H9 (cell line): ENCODE measurements at regions not wholly inside any gene's neighbourhood (a gene's known extent, or its start where the extent isn't known, plus 50 kb on each side); places are given as distances from the start of the nearest gene placed in this dataset.

Experiments used
- DNase-seq: peaks from one replicate; pipeline ENCODE4 v3.0.0-alpha.2; 2017
- H2AFZ ChIP-seq: one replicate; pipeline ENCODE4 v1.6.1; 2013; ENCODE audit warnings: mild to moderate bottlenecking, low read length, control low read depth, moderate library complexity
- H2AK5ac ChIP-seq: 2 replicates; pipeline ENCODE4 v1.6.1; 2013; ENCODE audit warnings: low read length, control low read depth, mixed read lengths; ENCODE audit not compliant: insufficient read length
- H2BK120ac ChIP-seq: one replicate; pipeline ENCODE4 v1.6.1; 2013; ENCODE audit warnings: low read depth, mild to moderate bottlenecking, low read length, control low read depth, inconsistent platforms; ENCODE audit not compliant: poor library complexity, severe bottlenecking
- H2BK12ac ChIP-seq: 2 replicates; pipeline ENCODE4 v1.6.1; 2013; ENCODE audit warnings: low read length, control low read depth, mixed read lengths, low read depth; ENCODE audit not compliant: insufficient read length
- H2BK15ac ChIP-seq: 2 replicates; pipeline ENCODE4 v1.6.1; 2013; ENCODE audit warnings: low read depth, low read length, control low read depth
- H2BK20ac ChIP-seq: one replicate; pipeline ENCODE4 v1.6.1; 2013; ENCODE audit warnings: low read depth, mild to moderate bottlenecking, low read length, control low read depth, inconsistent platforms; ENCODE audit not compliant: poor library complexity, severe bottlenecking
- H2BK5ac ChIP-seq: 2 replicates; pipeline ENCODE4 v1.6.1; 2013; ENCODE audit warnings: low read length, control low read depth, mixed read lengths; ENCODE audit not compliant: insufficient read length
- H3K14ac ChIP-seq: 2 replicates; pipeline ENCODE4 v1.6.1; 2013; ENCODE audit warnings: low read length, control low read depth; ENCODE audit not compliant: insufficient read depth
- H3K18ac ChIP-seq: 2 replicates; pipeline ENCODE4 v1.6.1; 2013; ENCODE audit warnings: low read depth, mild to moderate bottlenecking, mixed read lengths, low read length, control low read depth; ENCODE audit not compliant: insufficient read length
- H3K23ac ChIP-seq: 2 replicates; pipeline ENCODE4 v1.6.1; 2013; ENCODE audit warnings: low read length, control low read depth, mixed read lengths, low read depth; ENCODE audit not compliant: insufficient read length
- H3K23me2 ChIP-seq: 2 replicates; pipeline ENCODE4 v1.6.1; 2013; ENCODE audit warnings: low read depth, mild to moderate bottlenecking, mixed read lengths, low read length, control low read depth; ENCODE audit not compliant: insufficient read length, poor library complexity, severe bottlenecking
- H3K27ac ChIP-seq: 2 replicates; pipeline ENCODE4 v1.5.1; 2013; ENCODE audit warnings: low read length, control low read depth, mixed read lengths, low read depth; ENCODE audit not compliant: insufficient read length
- H3K27me3 ChIP-seq: 2 replicates; pipeline ENCODE4 v1.6.1; 2013; ENCODE audit warnings: low read length, control low read depth, inconsistent platforms; ENCODE audit not compliant: insufficient read depth
- H3K4ac ChIP-seq: 2 replicates; pipeline ENCODE4 v1.6.1; 2013; ENCODE audit warnings: low read depth, mild to moderate bottlenecking, control low read depth, inconsistent platforms, low read length, moderate library complexity
- H3K4me1 ChIP-seq: 2 replicates; pipeline ENCODE4 v1.6.1; 2013; ENCODE audit warnings: low read length, control low read depth, inconsistent platforms; ENCODE audit not compliant: insufficient read depth
- H3K4me2 ChIP-seq: 2 replicates; pipeline ENCODE4 v1.6.1; 2013; ENCODE audit warnings: low read length, control low read depth, mixed read lengths; ENCODE audit not compliant: insufficient read length, insufficient read depth
- H3K56ac ChIP-seq: 2 replicates; pipeline ENCODE4 v1.6.1; 2013; ENCODE audit warnings: low read depth, mild to moderate bottlenecking, mixed read lengths, low read length, control low read depth; ENCODE audit not compliant: insufficient read length
- H3K79me1 ChIP-seq: 2 replicates; pipeline ENCODE4 v1.6.1; 2013; ENCODE audit warnings: low read depth, mild to moderate bottlenecking, moderate library complexity, low read length, control low read depth, inconsistent platforms; ENCODE audit not compliant: insufficient read depth, poor library complexity, severe bottlenecking
- H3K79me2 ChIP-seq: 2 replicates; pipeline ENCODE4 v1.6.1; 2013; ENCODE audit warnings: low read length, control low read depth, inconsistent platforms; ENCODE audit not compliant: insufficient read depth
- H3K9ac ChIP-seq: 2 replicates; pipeline ENCODE4 v1.6.1; 2013; ENCODE audit warnings: low read length, control low read depth, mixed read lengths; ENCODE audit not compliant: insufficient read length; ENCODE audit errors: extremely low read depth
- H3K9me3 ChIP-seq: one replicate; pipeline ENCODE4 v1.6.1; 2013; ENCODE audit warnings: low read depth, low read length, inconsistent platforms; ENCODE audit not compliant: control insufficient read depth
- H3T11ph ChIP-seq: one replicate; pipeline ENCODE4 v1.6.1; 2013; ENCODE audit warnings: mild to moderate bottlenecking, low read length, control low read depth, inconsistent platforms
- H4K20me1 ChIP-seq: one replicate; pipeline ENCODE4 v1.6.1; 2013; ENCODE audit not compliant: control insufficient read depth, insufficient read length, insufficient read depth
- H4K5ac ChIP-seq: 2 replicates; pipeline ENCODE4 v1.6.1; 2013; ENCODE audit warnings: low read depth, mild to moderate bottlenecking, mixed read lengths, low read length, control low read depth; ENCODE audit not compliant: insufficient read length
- H4K8ac ChIP-seq: replicated peaks from 2 replicates; pipeline ENCODE4 v1.6.1; 2013; ENCODE audit warnings: low read length, control low read depth, mixed read lengths, low read depth; ENCODE audit not compliant: insufficient read length
- H4K91ac ChIP-seq: 2 replicates; pipeline ENCODE4 v1.6.1; 2013; ENCODE audit warnings: low read depth, mild to moderate bottlenecking, moderate library complexity, mixed read lengths, low read length, control low read depth; ENCODE audit not compliant: insufficient read length
- H3K27ac Mint-ChIP-seq, 3 experiments: 2 replicates in 2 of 3; 3 replicates in 1 of 3; pipeline ENCODE4 v1.8.0; 2020 to 2021; ENCODE audit warnings: mixed read lengths in 3 of 3, mild to moderate bottlenecking in 1 of 3, moderate library complexity in 1 of 3
- H3K27me3 Mint-ChIP-seq: 2 replicates; pipeline ENCODE4 v1.8.0; 2021; ENCODE audit warnings: low read depth, mild to moderate bottlenecking, moderate library complexity, mixed read lengths
- H3K36me3 Mint-ChIP-seq, 3 experiments: 2 replicates in 2 of 3; 3 replicates in 1 of 3; pipeline ENCODE4 v1.8.0; 2020 to 2021; ENCODE audit warnings: low read depth in 3 of 3, mixed read lengths in 3 of 3; ENCODE audit not compliant: insufficient read depth in 1 of 3
- H3K4me1 Mint-ChIP-seq, 2 experiments: 2 replicates each; pipeline ENCODE4 v1.8.0; 2020; ENCODE audit warnings: mixed read lengths in 2 of 2
- H3K4me3 Mint-ChIP-seq, 2 experiments: 2 replicates in 1 of 2; 3 replicates in 1 of 2; pipeline ENCODE4 v1.8.0; 2020 to 2021; ENCODE audit warnings: mild to moderate bottlenecking in 2 of 2, mixed read lengths in 2 of 2, moderate library complexity in 1 of 2
- H3K9me3 Mint-ChIP-seq, 2 experiments: 2 replicates in 1 of 2; 3 replicates in 1 of 2; pipeline ENCODE4 v1.8.0; 2020; ENCODE audit warnings: mild to moderate bottlenecking in 2 of 2, mixed read lengths in 2 of 2, moderate library complexity in 1 of 2
- CTCF ChIP-seq: fragments of 200-600 bp; sonication (generic); conservative IDR thresholded peaks from 3 replicates; pipeline ENCODE4 v1.8.0; 2021; ENCODE audit warnings: antibody characterized with exemption, mild to moderate bottlenecking

GRCh38 chr1:168989985-168990384 is 116.5 kb upstream of the ATP1B1 start:
- Histone ChIP-seq H4K91ac (no peak overlapping the region), H3K9ac (no peak overlapping the region), H2BK12ac (no peak overlapping the region), H3K27me3 (no peaks in the 10 kb centered on the region), H3K23ac (no peak overlapping the region), H3K4ac (no peak overlapping the region), H2BK20ac (no peak overlapping the region), H3K79me1 (no peaks in the 10 kb centered on the region), H2BK5ac (no peak overlapping the region), H3K23me2 (no peaks in the 10 kb centered on the region), H4K5ac (no peak overlapping the region), H3K14ac (no peak overlapping the region), H3K27ac (no peak overlapping the region), H3K18ac (no peak overlapping the region), H3K56ac (no peak overlapping the region), H4K8ac (no peak overlapping the region), H3K4me2 (no peak overlapping the region), H2BK120ac (no peak overlapping the region), H4K20me1 (no peaks in the 10 kb centered on the region), H2BK15ac (no peak overlapping the region), H3T11ph (no peak overlapping the region), H2AFZ (no peak overlapping the region), H3K4me1 (no peaks in the 10 kb centered on the region), H2AK5ac (no peak overlapping the region), H3K9me3 (no peaks in the 10 kb centered on the region), H3K79me2 (no peaks in the 10 kb centered on the region)
- H3K4me1 Mint-ChIP-seq, result no peaks in the 10 kb centered on the region
- no peaks in the 10 kb centered on the region for H3K36me3 Mint-ChIP-seq
- H3K4me3 Mint-ChIP-seq, result no peak overlapping the region
- H3K9me3 Mint-ChIP-seq, result no peaks in the 10 kb centered on the region; a peak in 1 of 5 replicates
- DNase-seq, result no peak
- no peaks in the 10 kb centered on the region; the same call in 1 of the 2 replicates for H3K27me3 Mint-ChIP-seq
- no peak for TF ChIP-seq CTCF
- no peak overlapping the region for H3K27ac Mint-ChIP-seq
